H1 (cell line): ENCODE measurements at regions not wholly inside any gene's neighbourhood (a gene's known extent, or its start where the extent isn't known, plus 50 kb on each side); places are given as distances from the start of the nearest gene placed in this dataset.

Source experiments
- CTCF ChIP-seq, 3 experiments: IDR thresholded peaks; 1 replicate in 2 of 3; 2 replicates in 1 of 3; pipeline versions ENCODE4 v1.5.1 to v1.6.1; 2011; ENCODE audit warnings: low read length in 3 of 3, mild to moderate bottlenecking in 3 of 3, inconsistent platforms in 2 of 3, low read depth in 1 of 3, moderate library complexity in 1 of 3; ENCODE audit not compliant: insufficient read depth in 1 of 3; ENCODE audit errors: control extremely low read depth in 1 of 3
- EZH2 ChIP-seq: fragments of 200-600 bp; sonication (generic); IDR thresholded peaks from 2 replicates; pipeline ENCODE4 v1.7.1; 2012; ENCODE audit warnings: low read depth, mild to moderate bottlenecking, moderate library complexity, low read length, inconsistent platforms; ENCODE audit not compliant: severe bottlenecking
- GABPA ChIP-seq: IDR thresholded peaks from 2 replicates; pipeline ENCODE4 v1.6.1; 2011; ENCODE audit warnings: mild to moderate bottlenecking, low read length, moderate library complexity, borderline replicate concordance; ENCODE audit not compliant: insufficient read depth
- POLR2A ChIP-seq, 2 experiments: IDR thresholded peaks; 1 replicate in 1 of 2; 2 replicates in 1 of 2; pipeline ENCODE4 v1.6.1; 2011; ENCODE audit warnings: low read depth in 2 of 2, low read length in 2 of 2, mild to moderate bottlenecking in 2 of 2; ENCODE audit errors: control extremely low read depth in 1 of 2
- POLR2AphosphoS5 ChIP-seq: IDR thresholded peaks from 2 replicates; pipeline ENCODE4 v1.6.1; 2011; ENCODE audit warnings: low read depth, low read length
- USF2 ChIP-seq: IDR thresholded peaks from 2 replicates; pipeline ENCODE4 v1.6.1; 2011; ENCODE audit warnings: low read length, improper control_type of control experiment

GRCh38 chr12:116408489-116409250 lies 131.2 kb upstream of the MED13L start:
- TF ChIP-seq CTCF (IDR thresholded peaks at IDR 0.05; ENCODE audit: control extremely low read depth in 1 of 3, insufficient read depth in 1 of 3, low read depth in 1 of 3, low read length in 3 of 3) (no peak), USF2 (no peak), POLR2AphosphoS5 (no peak), EZH2 (no peak), POLR2A (IDR thresholded peaks at IDR 0.05; ENCODE audit: control extremely low read depth in 1 of 2, low read depth in 2 of 2, low read length in 2 of 2) (no peak), GABPA (no peak)
